Adrenal gland (tissue), 5 donors: ENCODE measurements at regions not wholly inside any gene's neighbourhood (a gene's known extent, or its start where the extent isn't known, plus 50 kb on each side); places are given as distances from the start of the nearest gene placed in this dataset.

Source experiments
- POLR2A ChIP-seq, 2 donors: fragments of 450-650 bp; IDR thresholded peaks; one replicate each; pipeline ENCODE4 v1.6.1; 2017; ENCODE audit warnings: antibody characterized with exemption in 2 of 2, mild to moderate bottlenecking in 2 of 2, moderate library complexity in 1 of 2
- TF ChIP-seq, protein P1 (sequence below), 6 experiments: fragments of 450-650 bp in 4 of 6; fragments of 200-600 bp in 2 of 6; sonication (generic) in 1 of 6; IDR thresholded peaks; 1 replicate in 5 of 6; 2 replicates in 1 of 6; pipeline versions ENCODE4 v1.5.1 to v1.8.0; 2016 to 2021; ENCODE audit warnings: antibody characterized with exemption in 6 of 6, mild to moderate bottlenecking in 2 of 6, moderate library complexity in 1 of 6
- donor health status: DM: no; HTN: no; CAD: no.

DNA sequence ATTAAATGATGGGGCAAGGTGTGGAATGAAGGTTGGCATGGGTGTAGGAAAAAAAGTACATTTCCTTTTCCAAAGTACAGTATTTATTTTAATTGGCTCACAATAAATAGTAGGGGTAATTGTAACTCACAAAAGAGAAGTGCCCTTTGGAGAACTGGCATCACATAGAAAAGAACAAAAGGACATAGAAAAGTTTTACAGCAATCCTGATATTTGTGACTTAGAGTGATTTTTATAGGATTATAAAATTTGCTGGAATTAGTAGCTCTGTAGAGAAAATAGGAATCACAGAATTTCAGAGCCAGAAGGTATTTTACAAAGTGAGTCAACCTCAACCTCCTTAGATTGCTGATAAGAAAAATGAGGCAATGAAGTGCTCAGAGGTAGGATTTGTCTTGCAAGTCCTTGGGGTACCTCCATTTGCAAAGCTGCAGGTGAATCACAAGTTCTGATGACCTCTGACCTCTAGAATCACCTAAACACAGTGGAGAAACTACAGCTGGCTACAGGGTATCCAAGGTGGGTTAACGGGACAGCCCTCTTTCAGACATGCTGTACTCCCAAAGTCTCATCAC, 133.6 kb downstream of the SOCS6 start:
- TF ChIP-seq, protein P1, sequence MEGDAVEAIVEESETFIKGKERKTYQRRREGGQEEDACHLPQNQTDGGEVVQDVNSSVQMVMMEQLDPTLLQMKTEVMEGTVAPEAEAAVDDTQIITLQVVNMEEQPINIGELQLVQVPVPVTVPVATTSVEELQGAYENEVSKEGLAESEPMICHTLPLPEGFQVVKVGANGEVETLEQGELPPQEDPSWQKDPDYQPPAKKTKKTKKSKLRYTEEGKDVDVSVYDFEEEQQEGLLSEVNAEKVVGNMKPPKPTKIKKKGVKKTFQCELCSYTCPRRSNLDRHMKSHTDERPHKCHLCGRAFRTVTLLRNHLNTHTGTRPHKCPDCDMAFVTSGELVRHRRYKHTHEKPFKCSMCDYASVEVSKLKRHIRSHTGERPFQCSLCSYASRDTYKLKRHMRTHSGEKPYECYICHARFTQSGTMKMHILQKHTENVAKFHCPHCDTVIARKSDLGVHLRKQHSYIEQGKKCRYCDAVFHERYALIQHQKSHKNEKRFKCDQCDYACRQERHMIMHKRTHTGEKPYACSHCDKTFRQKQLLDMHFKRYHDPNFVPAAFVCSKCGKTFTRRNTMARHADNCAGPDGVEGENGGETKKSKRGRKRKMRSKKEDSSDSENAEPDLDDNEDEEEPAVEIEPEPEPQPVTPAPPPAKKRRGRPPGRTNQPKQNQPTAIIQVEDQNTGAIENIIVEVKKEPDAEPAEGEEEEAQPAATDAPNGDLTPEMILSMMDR (IDR thresholded peaks at IDR 0.05): no peak
- no peak for TF ChIP-seq POLR2A (IDR thresholded peaks at IDR 0.05)
